Caco-2 (cell line): ENCODE measurements at regions not wholly inside any gene's neighbourhood (a gene's known extent, or its start where the extent isn't known, plus 50 kb on each side); places are given as distances from the start of the nearest gene placed in this dataset.

Experiments used
- BruUV-seq: library from RNA; stranded (reverse); fragments of 400-500 nt; replicated peaks from 2 replicates; lab custom pipeline; 2021; lab: Mats Ljungman, UMichigan
- CTCF ChIA-PET: fragments of 300-600 bp; sonication (Branson Sonifier 250); formaldehyde crosslinking; loops from one replicate; lab custom pipeline; 2022; ENCODE audit warnings: antibody characterized with exemption; lab: Charles Lee
- POLR2A ChIA-PET: fragments of 300-600 bp; sonication (Branson Sonifier 250); formaldehyde crosslinking; loops from one replicate; lab custom pipeline; 2022; ENCODE audit warnings: antibody characterized with exemption; lab: Charles Lee
- DNase-seq, 2 experiments: peaks; one replicate each; pipeline versions ENCODE4 v3.0.0 to v3.0.0-alpha.2; 2020 to 2022
- H3K27me3 ChIP-seq: replicated peaks from 2 replicates; pipeline ENCODE4 v1.6.0; 2011; ENCODE audit warnings: low read length; ENCODE audit not compliant: control insufficient read depth, insufficient read depth
- H3K36me3 ChIP-seq: 2 replicates; pipeline ENCODE4 v1.5.1; 2011; ENCODE audit warnings: low read length; ENCODE audit not compliant: control insufficient read depth, insufficient read depth
- H3K4me1 ChIP-seq: fragments of 250-450 bp; sonication (Bioruptor Pico); 2 replicates; pipeline ENCODE4 v1.5.1; 2020; ENCODE audit warnings: mild to moderate bottlenecking
- H3K4me3 ChIP-seq: 2 replicates; pipeline ENCODE4 v1.5.1; 2011; ENCODE audit warnings: low read depth, mild to moderate bottlenecking, control low read depth, low read length
- H3K9me3 ChIP-seq: fragments of 250-450 bp; sonication (Bioruptor Pico); 2 replicates; pipeline ENCODE4 v1.5.1; 2020; ENCODE audit warnings: mild to moderate bottlenecking, moderate library complexity
- H3K27ac Mint-ChIP-seq: one replicate; pipeline ENCODE4 v1.8.0; 2022; ENCODE audit warnings: mixed read lengths; ENCODE audit not compliant: unreplicated experiment
- H3K27me3 Mint-ChIP-seq: one replicate; pipeline ENCODE4 v1.8.0; 2022; ENCODE audit warnings: mixed read lengths; ENCODE audit not compliant: insufficient read depth, unreplicated experiment
- H3K36me3 Mint-ChIP-seq: one replicate; pipeline ENCODE4 v1.8.0; 2022; ENCODE audit warnings: mild to moderate bottlenecking, mixed read lengths; ENCODE audit not compliant: insufficient read depth, unreplicated experiment
- H3K4me1 Mint-ChIP-seq: one replicate; pipeline ENCODE4 v1.8.0; 2022; ENCODE audit warnings: low read depth, mixed read lengths; ENCODE audit not compliant: unreplicated experiment
- H3K4me3 Mint-ChIP-seq: one replicate; pipeline ENCODE4 v1.8.0; 2022; ENCODE audit warnings: mild to moderate bottlenecking, moderate library complexity, mixed read lengths; ENCODE audit not compliant: unreplicated experiment
- H3K9me3 Mint-ChIP-seq: one replicate; pipeline ENCODE4 v1.8.0; 2022; ENCODE audit warnings: mixed read lengths; ENCODE audit not compliant: unreplicated experiment
- CTCF ChIP-seq, 2 experiments: fragments of 200-600 bp in 1 of 2; IDR thresholded peaks; 1 replicate in 1 of 2; 2 replicates in 1 of 2; pipeline versions ENCODE4 v1.5.1 to v1.8.0; 2011 to 2022; ENCODE audit warnings: antibody characterized with exemption in 1 of 2, control low read depth in 1 of 2, inconsistent platforms in 1 of 2, low read depth in 1 of 2, low read length in 1 of 2, mild to moderate bottlenecking in 1 of 2, moderate library complexity in 1 of 2; ENCODE audit not compliant: insufficient read depth in 1 of 2, severe bottlenecking in 1 of 2, unreplicated experiment in 1 of 2
- intact Hi-C: fragments of 100-400 bp; cut with micrococcal nuclease; formaldehyde crosslinking; loops from one replicate; pipeline ENCODE4 v1.10.0; 2022; ENCODE audit not compliant: unreplicated experiment

DNA sequence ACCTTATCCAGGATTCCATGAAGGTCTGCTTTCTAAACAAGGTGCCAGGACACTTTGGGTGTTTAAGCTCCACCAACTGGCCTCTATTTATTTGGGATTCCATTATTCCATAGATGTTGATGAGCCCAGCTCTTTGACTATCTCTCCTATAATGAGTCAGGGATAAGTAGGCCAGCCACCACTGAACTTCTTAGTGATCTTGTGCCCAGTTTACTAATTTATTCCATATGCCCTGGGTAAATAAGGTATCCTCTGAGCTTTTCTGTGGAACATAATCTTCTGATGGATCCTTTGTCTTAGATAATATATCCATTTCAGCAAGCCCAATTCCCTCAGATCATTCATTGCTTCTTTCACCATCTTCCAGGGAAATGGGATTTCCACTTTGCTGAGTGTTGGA, 535.0 kb downstream of the FOXG1 start:
- Histone ChIP-seq H3K36me3 (no peaks in the 10 kb centered on the region), H3K4me3 (no peak overlapping the region), H3K9me3 (no peaks in the 10 kb centered on the region), H3K4me1 (no peaks in the 10 kb centered on the region), H3K27me3 (no peaks in the 10 kb centered on the region)
- POLR2A ChIA-PET, result no interaction called here
- Mint-ChIP-seq H3K9me3 (no peaks in the 10 kb centered on the region), H3K4me3 (no peak overlapping the region), H3K27ac (no peak overlapping the region), H3K36me3 (no peaks in the 10 kb centered on the region), H3K4me1 (no peaks in the 10 kb centered on the region), H3K27me3 (peaks cover 5% of the 10 kb centered on the region)
- no peak for TF ChIP-seq CTCF (IDR thresholded peaks at IDR 0.05; ENCODE audit: insufficient read depth in 1 of 2, low read depth in 1 of 2, low read length in 1 of 2, severe bottlenecking in 1 of 2, unreplicated experiment in 1 of 2)
- no peak for DNase-seq
- intact Hi-C loops, result no loop called here
- CTCF ChIA-PET, result no interaction called here
- BruUV-seq, result no TSS peak

DNA sequence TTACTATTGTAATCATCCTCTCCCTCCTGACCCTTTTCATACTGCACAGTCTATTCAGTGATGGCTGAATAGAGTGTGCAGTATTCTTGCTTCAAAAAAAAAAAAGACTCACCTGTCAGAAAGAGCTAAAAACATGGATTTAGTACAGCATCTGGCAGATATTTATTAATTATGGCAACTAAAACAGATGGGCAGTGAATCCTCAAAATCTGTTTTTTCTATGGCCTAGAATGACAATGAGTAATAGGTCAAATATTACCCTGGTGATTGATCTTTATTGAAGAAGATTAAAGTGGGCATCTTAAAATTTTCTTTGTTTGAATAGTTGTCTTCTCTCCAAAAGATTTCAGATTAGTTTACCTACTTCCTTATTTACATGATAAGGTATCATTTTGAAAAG, 543.6 kb downstream of the FOXG1 start:
- H3K27me3 ChIP-seq, result no peaks in the 10 kb centered on the region
- Mint-ChIP-seq H3K27ac (no peak overlapping the region), H3K27me3 (no peaks in the 10 kb centered on the region), H3K4me3 (no peak overlapping the region), H3K4me1 (no peaks in the 10 kb centered on the region), H3K36me3 (no peaks in the 10 kb centered on the region), H3K9me3 (no peaks in the 10 kb centered on the region)
- POLR2A ChIA-PET, result no interaction called here
- no peak overlapping the region for H3K4me3 ChIP-seq
- no TSS peak for BruUV-seq
- no peaks in the 10 kb centered on the region for H3K36me3 ChIP-seq
- no peaks in the 10 kb centered on the region for H3K9me3 ChIP-seq
- no peak for DNase-seq
- no peak for TF ChIP-seq CTCF (IDR thresholded peaks at IDR 0.05; ENCODE audit: insufficient read depth in 1 of 2, low read depth in 1 of 2, low read length in 1 of 2, severe bottlenecking in 1 of 2, unreplicated experiment in 1 of 2)
- intact Hi-C loops, result no loop called here
- CTCF ChIA-PET, result no interaction called here
- H3K4me1 ChIP-seq, result no peaks in the 10 kb centered on the region

GRCh38 chr14:29310757-29311156, 544.2 kb downstream of the FOXG1 start:
- no peaks in the 10 kb centered on the region for H3K9me3 Mint-ChIP-seq
- H3K4me1 Mint-ChIP-seq, result no peaks in the 10 kb centered on the region
- TF ChIP-seq CTCF (IDR thresholded peaks at IDR 0.05; ENCODE audit: insufficient read depth in 1 of 2, low read depth in 1 of 2, low read length in 1 of 2, severe bottlenecking in 1 of 2, unreplicated experiment in 1 of 2), result no peak
- Histone ChIP-seq H3K27me3 (no peaks in the 10 kb centered on the region), H3K4me1 (no peaks in the 10 kb centered on the region), H3K36me3 (no peaks in the 10 kb centered on the region), H3K9me3 (no peaks in the 10 kb centered on the region), H3K4me3 (no peak overlapping the region)
- intact Hi-C loops, result no loop called here
- no peak overlapping the region for H3K4me3 Mint-ChIP-seq
- no peak for DNase-seq
- no TSS peak for BruUV-seq
- no peaks in the 10 kb centered on the region for H3K27me3 Mint-ChIP-seq
- H3K36me3 Mint-ChIP-seq, result no peaks in the 10 kb centered on the region
- POLR2A ChIA-PET, result no interaction called here
- H3K27ac Mint-ChIP-seq, result no peak overlapping the region
- CTCF ChIA-PET, result no interaction called here
